GM21576 (cell line): ENCODE measurements at regions not wholly inside any gene's neighbourhood (a gene's known extent, or its start where the extent isn't known, plus 50 kb on each side); places are given as distances from the start of the nearest gene placed in this dataset.

Experiments used
- ATAC-seq: cut with Tn5 transposase; IDR thresholded peaks from one replicate; pipeline ENCODE4 v1.9.1; 2021; ENCODE audit warnings: mild to moderate bottlenecking, moderate library complexity; ENCODE audit not compliant: unreplicated experiment

DNA sequence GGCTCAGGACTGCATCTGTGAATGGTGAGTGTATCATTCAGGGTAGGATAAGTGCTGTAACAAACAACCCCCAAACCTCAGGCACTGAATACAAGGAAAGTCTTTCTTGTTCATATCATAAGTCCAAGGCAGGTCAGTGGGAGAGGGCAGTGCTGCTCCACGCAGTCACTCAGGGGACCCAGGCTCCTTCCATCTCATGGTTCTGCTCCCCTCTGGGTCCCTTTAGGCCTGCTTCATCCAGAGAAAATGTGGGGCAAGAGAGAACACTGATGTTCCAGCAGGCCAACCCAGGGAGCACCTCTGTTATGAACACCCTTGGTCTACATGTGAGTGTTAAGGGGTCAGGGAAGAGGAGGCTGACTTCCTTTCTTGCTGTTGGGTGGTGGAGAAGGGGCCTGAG, 187.8 kb downstream of the CHST1 start:
- ATAC-seq: no peak

DNA sequence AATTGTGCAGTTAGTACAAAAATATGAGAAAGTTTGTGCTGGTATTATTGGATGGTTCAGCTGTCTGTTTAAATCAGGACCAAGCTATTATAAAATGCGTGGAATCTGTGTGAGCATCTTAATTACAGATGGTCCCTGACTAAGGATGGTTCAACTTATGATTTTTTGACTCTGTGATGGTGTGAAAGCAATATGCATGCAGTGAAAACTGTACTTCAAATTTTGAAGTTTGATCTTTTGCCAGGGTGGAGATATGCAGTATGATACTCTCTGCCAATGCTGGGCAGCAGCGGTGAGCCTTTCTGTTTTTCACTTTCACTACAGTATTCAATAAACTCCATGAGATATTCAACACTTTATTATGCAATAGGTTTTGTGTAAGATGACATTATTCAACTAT, 189.3 kb downstream of the CHST1 start:
- no peak for ATAC-seq

DNA sequence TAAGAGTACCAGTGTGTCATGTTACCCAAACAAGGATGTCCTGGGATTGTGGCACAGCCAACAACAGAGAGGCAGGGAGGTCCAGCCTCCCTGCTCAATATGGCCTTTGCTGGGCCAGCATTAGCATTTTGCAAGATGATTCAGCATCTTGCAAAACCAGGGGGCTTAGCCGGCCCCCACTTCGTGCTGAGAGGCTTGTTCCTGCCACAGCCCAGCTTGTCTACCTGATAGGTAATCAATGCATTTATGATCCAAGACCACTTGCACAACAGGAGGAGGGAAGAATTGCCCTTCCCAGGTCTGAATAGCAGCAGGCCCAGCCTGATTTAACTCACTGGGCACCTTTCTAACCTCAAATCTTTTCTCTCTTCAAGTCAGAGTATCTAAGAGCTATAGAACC, 189.0 kb upstream of the SYT13 start:
- ATAC-seq: no peak

GRCh38 chr11:45473341-45473895, 187.3 kb upstream of the SYT13 start:
- ATAC-seq: no peak

GRCh38 chr11:45472716-45473317, 186.7 kb upstream of the SYT13 start:
- ATAC-seq: no peak

GRCh38 chr11:45471266-45471665, 185.1 kb upstream of the SYT13 start:
- ATAC-seq: no peak

- ATAC-seq: no peak
These were observed 184.6 kb upstream of the SYT13 start for GRCh38 chr11:45470794-45471167.

DNA sequence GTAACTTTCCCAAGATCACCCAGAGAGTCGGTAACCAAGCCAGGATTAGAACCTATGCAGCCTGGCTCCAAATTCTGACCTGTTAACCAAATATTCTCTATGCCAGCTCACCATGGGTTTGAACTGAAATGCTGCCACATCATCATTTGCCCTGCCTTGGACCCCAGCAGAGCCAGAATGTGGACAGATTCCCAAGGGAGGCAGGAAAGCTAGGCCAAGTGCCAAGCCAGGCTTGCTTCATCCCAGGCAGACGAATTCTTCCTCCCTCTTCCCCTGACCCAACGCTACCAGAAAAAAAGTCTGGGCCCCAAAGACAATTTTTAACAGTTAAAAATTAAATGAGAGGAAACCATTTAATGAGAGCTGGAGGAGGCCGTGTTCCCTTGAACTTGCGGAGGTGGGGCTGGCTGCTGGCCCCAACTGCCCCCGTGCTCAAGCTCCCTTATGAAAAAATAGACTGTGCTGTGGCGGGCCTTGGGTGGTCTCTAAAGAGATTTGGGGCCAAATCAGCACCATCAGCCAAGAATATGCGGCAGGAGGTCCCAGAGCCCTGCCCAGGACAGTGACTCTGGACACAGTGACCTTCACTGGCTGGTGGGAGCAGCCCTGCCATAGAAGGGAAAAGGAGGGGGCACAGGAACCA, 184.1 kb upstream of the SYT13 start:
- no peak for ATAC-seq

- ATAC-seq: no peak
These were observed 182.2 kb upstream of the SYT13 start for GRCh38 chr11:45468267-45468856.

GRCh38 chr11:45463541-45463940, 177.4 kb upstream of the SYT13 start:
- ATAC-seq: no peak

DNA sequence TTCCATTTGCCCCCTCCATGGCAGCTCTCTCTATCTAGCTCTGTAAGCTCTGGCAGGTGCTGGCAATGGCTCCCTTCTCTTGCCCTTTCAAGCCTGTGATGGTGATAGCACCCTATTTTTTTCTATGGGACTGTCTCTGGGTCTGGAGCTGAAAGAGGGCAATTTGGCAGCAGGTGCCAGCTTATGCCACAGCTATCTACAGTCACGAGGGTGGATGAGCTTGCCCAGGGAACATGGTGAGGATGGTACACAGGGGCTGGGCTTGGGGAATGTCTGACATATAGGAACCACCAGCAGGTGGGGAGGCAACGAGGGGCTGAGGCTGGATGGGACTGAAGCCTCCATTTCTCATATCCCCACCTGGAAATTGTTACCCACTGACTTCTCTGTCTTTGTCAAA, 175.4 kb upstream of the SYT13 start:
- no peak for ATAC-seq

DNA sequence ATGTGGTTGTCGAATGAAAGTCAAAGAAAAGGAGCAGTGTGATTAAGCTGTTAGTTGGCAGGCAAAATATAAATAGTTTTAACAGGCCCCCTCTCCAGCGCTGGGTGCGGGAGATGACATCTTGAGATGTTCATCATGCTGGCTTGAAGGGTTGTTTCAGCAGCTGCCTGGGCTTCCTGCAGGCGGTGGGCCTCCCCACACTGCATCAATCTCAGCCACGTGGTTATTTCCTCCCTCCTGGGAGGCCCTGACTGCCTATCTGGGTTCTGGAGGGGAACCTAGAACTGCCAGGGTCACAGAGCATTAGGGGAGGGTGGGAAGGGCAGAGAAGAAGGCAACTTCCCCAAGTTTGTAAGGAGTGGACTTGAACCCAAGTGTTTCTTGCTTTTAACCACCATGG, 173.3 kb upstream of the SYT13 start:
- no peak for ATAC-seq

DNA sequence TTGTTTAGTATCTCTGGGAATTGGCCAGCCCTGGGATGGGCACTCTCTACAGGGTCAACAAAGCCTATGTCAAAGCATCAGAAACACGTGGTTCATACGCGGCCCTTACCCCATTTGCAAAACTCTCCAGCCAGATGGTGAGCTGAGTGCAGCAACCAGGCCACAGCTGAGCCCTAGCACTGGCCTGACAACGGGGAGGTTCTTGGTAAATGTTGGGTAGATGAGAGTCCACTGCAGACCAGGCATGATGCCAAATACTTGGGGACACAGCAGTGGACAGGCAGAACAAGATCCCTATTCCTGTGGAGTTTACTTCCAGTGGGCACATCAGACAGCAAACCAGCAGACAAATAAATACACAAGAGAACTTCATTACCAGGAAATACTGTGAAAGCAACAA, 172.1 kb upstream of the SYT13 start:
- ATAC-seq: no peak

- no peak for ATAC-seq
These were observed 171.5 kb upstream of the SYT13 start for GRCh38 chr11:45457649-45458048.

DNA sequence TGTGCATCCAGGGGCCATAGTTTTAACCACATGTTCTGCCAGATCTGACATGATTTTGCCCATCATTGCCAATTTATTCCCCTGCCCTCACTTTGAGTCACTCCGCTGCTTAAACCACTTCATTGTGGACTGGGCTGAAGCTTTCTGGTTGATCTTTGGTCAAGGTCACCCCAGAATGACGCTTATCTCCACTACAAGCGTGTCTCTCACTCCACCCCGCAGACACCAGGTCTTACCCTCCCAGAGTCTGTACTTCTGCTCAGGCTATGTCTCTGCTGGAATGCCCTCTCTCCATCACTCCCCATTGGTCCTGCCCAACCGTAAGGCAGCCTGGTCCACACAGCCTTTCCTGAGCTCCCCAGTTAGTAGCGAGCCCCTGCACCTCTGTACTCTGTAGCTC, 170.5 kb upstream of the SYT13 start:
- no peak for ATAC-seq

GRCh38 chr11:45455536-45455935, 169.4 kb upstream of the SYT13 start:
- ATAC-seq: no peak

DNA sequence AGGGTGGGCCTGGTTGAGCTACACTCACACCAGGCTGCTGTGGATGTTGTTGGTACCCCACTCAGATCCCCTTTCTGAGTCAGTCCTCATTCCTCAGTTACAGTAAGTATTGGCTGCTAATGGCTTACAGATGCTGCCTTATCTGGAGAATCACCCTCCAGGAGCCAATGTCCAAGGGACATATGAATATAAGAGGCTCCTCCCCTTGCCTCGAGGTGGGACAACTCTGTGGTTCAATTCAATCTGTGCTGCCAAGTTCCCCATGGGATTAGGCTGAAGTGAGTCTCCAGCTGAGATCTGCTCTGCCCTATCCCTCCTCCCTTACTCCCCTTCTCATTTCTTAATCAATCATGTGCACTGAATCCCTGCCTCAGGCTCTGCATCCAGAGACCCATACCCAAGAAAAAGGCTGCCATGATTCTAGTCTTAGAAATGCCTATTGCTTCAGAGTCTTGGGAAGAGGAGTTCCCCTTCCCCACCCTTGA, 168.8 kb upstream of the SYT13 start:
- no peak for ATAC-seq

GRCh38 chr11:45453721-45454120, 167.6 kb upstream of the SYT13 start:
- no peak for ATAC-seq

DNA sequence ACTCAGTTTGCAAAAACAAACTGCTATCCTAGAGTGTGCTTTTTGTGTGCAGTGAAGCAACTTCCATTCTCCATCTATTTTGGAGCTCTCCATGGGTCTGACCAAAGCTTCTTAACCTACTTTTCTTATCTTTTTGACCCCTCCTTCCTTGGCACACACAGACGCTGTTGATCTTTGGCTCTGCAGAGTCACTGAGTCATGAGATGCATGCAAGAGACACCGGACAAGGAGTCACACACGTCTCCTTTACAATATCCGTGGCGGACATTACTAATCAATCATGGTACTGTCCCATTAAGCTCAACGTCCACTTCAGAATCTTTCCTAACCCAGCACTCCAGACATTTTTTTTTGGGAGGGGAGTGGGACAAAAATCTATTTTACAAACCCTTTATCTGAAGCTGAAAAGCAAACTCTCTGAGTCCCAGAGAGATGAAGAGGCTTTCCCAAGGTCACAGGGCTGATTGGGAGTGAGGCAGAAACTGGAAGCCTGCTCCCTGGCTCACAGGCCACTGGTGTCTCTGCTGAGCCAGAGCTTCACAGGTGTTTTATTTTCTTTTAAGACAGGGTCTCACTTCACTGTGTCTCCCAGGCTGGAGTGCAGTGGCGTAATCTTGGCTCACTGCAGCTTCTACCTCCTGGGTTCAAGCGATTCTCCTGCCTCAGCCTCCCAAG, 165.8 kb upstream of the SYT13 start:
- no peak for ATAC-seq

- ATAC-seq: no peak
These were observed 164.0 kb upstream of the SYT13 start for GRCh38 chr11:45450189-45450588.

DNA sequence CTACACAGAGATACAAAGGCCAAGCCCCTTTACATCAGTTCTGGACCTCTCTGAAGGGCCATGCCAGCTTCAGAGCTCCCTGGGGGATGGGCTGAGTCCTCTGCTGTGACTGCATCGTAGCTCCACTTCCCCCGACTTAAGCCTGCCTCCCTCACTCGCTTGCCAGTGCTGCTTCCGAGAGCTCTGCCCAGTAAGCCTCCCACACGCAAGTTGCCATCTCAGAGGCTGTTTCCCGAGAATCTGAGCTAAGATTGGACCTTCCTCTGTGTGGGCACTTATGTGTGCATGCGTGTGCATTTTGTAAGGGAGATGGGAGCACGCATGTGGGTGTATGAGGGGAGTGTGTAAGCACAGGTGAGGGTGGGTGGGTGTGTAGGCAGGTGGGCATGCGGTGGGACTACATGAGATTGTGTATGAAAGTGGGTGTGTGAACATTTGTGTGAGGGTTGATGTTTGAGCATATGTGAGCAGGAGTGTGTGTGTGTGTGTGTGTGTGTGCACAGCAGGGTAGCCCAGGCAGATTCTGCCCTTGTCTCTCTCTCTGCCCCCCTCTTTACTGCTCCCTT, 163.0 kb upstream of the SYT13 start:
- ATAC-seq: no peak
